ENCODE measurements at regions not wholly inside any gene's neighbourhood (a gene's known extent, or its start where the extent isn't known, plus 50 kb on each side); places are given as distances from the start of the nearest gene placed in this dataset.

GRCh38 chr10:3902809-3903410 lies 117.9 kb upstream of the KLF6 start:
- TF ChIP-seq CTCF (IDR thresholded peaks at IDR 0.05) (no peak), EP300 (IDR thresholded peaks at IDR 0.05) (no peak), POLR2A (IDR thresholded peaks at IDR 0.05) (no peak), POLR2AphosphoS5 (IDR thresholded peaks at IDR 0.05) (no peak)

All from sigmoid colon (tissue), 4 donors.